GM20000 (cell line): ENCODE measurements at regions not wholly inside any gene's neighbourhood (a gene's known extent, or its start where the extent isn't known, plus 50 kb on each side); places are given as distances from the start of the nearest gene placed in this dataset.

Source experiments
- DNase-seq: peaks from one replicate; pipeline ENCODE4 v3.0.0; 2012; ENCODE audit warnings: low spot score
- CTCF ChIP-seq: IDR thresholded peaks from 2 replicates; pipeline ENCODE4 v1.5.1; 2012; ENCODE audit warnings: mild to moderate bottlenecking, control low read depth; ENCODE audit errors: extremely low read depth, missing control alignments

- no peak for TF ChIP-seq CTCF
- DNase-seq: no peak
These were observed 194.3 kb downstream of the NSUN3 start for GRCh38 chr3:94256888-94257813.

- TF ChIP-seq CTCF: no peak
- DNase-seq: no peak
These were observed 196.0 kb downstream of the NSUN3 start for GRCh38 chr3:94258851-94259250.

DNA sequence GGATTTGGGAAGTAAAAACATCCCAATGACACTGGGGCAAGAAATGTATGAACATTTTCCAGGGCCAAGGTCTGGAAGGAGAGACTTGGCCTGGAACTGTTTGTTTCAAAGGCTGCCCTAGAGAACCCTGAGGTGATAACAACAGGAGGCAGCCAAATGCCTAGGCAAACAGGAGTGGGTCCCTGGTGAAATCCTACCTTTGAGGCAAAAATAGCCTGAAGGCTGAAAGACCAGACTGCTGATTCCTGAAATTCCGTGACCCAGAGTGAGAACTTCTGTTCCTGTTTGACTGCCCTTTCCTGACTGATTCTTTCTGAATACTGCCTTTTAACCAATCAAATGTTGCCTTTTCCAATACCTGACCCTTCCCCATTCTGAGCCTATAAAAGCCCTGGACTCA, 196.4 kb downstream of the NSUN3 start:
- DNase-seq: no peak
- TF ChIP-seq CTCF: no peak

GRCh38 chr3:94269763-94270162, 206.9 kb downstream of the NSUN3 start:
- DNase-seq: no peak
- no peak for TF ChIP-seq CTCF

- TF ChIP-seq CTCF: no peak
- no peak for DNase-seq
These were observed 209.2 kb downstream of the NSUN3 start for GRCh38 chr3:94272016-94272415.

- no peak for TF ChIP-seq CTCF
- no peak for DNase-seq
These were observed 218.1 kb downstream of the NSUN3 start for GRCh38 chr3:94280958-94281357.

DNA sequence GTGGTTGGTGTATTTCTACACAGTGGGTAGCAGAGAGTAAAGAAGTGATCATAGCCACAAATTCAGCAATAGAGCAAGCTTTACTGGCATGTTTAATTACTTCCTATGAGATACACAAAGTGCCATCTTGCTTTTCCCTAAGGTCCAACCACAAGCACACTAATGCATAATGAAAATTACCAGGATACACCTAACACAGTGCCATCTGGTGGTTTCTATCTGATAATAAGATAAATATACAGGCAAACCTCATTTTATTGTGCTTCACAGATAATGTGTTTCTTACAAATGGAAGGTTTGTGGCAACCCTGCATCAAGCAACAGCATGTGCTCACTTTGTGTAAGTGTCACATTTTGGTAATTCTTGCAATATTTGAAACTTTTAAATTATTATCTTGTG, 223.0 kb downstream of the NSUN3 start:
- no peak for TF ChIP-seq CTCF
- DNase-seq: no peak
